ENCODE measurements at regions not wholly inside any gene's neighbourhood (a gene's known extent, or its start where the extent isn't known, plus 50 kb on each side); places are given as distances from the start of the nearest gene placed in this dataset.
"Not testable (repeated sequence)": the region's sequence is repeated elsewhere in the genome, so short reads cannot be mapped to it uniquely, and the experiment has no call there.

DNA sequence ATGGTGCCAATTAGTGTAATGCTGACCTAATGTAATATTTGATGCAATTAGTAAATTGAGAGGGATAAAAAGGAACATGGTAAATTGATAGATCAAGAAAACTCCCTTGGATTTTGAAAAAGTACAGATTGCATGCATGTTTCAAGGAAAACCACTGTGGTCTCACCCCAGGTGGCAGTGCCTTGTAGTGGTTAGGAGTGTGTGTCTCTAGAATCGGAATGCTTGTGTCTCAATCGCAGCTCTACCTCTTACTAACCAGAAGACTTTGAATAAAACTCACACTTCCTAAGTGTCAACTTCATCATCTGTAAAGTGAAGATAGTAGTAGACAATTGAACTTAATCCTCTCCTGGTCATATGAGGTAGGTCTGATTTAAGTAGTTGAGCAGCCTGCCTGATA is 128.9 kb upstream of the GOT2 start:
- TF ChIP-seq CTCF (conservative IDR thresholded peaks at IDR 0.05) = no peak
- no peak overlapping the region for H3K27ac ChIP-seq

- TF ChIP-seq CTCF (conservative IDR thresholded peaks at IDR 0.05) = no peak
Measured at GRCh38 chr16:58862334-58863021, 128.4 kb upstream of the GOT2 start.

GRCh38 chr16:58859958-58860669 is 126.0 kb upstream of the GOT2 start:
- TF ChIP-seq CTCF (conservative IDR thresholded peaks at IDR 0.05) = no peak

More at GRCh38 chr16:58862334-58863021, 128.4 kb upstream of the GOT2 start:
- no peak overlapping the region for H3K27ac ChIP-seq

GRCh38 chr16:58858577-58858976 is 124.5 kb upstream of the GOT2 start:
- H3K27ac ChIP-seq = not testable (repeated sequence)

More at GRCh38 chr16:58859958-58860669, 126.0 kb upstream of the GOT2 start:
- no peak overlapping the region for H3K27ac ChIP-seq

DNA sequence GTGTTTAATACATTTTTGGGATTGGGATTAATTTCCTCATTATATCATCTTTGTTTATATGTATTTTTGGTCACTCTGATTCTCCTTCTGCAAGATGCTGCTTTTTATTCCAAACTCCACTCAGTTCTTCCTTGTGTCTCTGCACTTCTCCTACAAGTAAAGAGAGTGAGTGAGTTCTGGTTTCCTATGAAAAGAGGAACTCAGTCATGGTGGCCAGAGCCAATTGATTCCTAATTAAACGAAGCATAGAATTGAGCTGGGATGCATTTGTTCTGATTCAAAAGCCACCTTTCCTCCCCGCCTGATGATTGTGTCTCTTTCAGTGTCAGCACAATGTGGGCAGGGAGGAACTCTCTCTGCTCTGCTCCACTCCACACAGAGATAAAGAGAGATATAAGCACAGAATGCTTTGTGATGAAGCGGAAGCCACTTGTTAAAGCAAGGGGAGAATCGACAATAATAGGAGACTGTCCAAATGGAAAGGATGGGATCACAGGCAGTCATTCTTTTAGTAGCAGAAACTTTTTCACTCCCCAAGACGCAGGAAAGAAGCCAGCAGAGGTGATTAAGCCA is 121.3 kb upstream of the GOT2 start:
- TF ChIP-seq CTCF (conservative IDR thresholded peaks at IDR 0.05) = no peak
- no peak overlapping the region for H3K27ac ChIP-seq

- no peak overlapping the region for H3K27ac ChIP-seq
- TF ChIP-seq CTCF (conservative IDR thresholded peaks at IDR 0.05) = no peak
Measured at GRCh38 chr16:58853854-58854791, 120.0 kb upstream of the GOT2 start.

GRCh38 chr16:58850678-58851020 is 116.5 kb upstream of the GOT2 start:
- H3K27ac ChIP-seq = no peak overlapping the region
- no peak for TF ChIP-seq CTCF (conservative IDR thresholded peaks at IDR 0.05)
